Endothelial cell of umbilical vein (primary cell): ENCODE measurements at regions not wholly inside any gene's neighbourhood (a gene's known extent, or its start where the extent isn't known, plus 50 kb on each side); places are given as distances from the start of the nearest gene placed in this dataset.

Source experiments
- BruUV-seq: library from RNA; stranded (reverse); fragments of 400-500 nt; replicated peaks from 2 replicates; lab custom pipeline; 2021; lab: Mats Ljungman, UMichigan
- CTCF ChIA-PET: fragments of 300-600, 350-600 bp; sonication (Branson Sonifier 250); formaldehyde crosslinking; loops from one replicate; lab custom pipeline; 2021; ENCODE audit warnings: antibody characterized with exemption, inconsistent platforms; lab: Charles Lee
- POLR2A ChIA-PET: fragments of 300-600, 350-600 bp; sonication (Branson Sonifier 250); formaldehyde crosslinking; loops from one replicate; lab custom pipeline; 2021; ENCODE audit warnings: antibody characterized with exemption, inconsistent platforms; lab: Charles Lee
- DNase-seq: peaks from one replicate; pipeline ENCODE4 v3.0.0-alpha.2; 2011; ENCODE audit warnings: low read depth, low spot score
- FAIRE-seq: peaks from 2 replicates; lab custom pipeline; 2011; peaks lifted over from hg19 to GRCh38; lab: Jason Lieb, UNC
- H2AFZ ChIP-seq: 2 replicates; pipeline ENCODE4 v1.6.0; 2012; ENCODE audit warnings: low read depth, low read length, control low read depth, inconsistent platforms
- H3K27ac ChIP-seq: 2 replicates; pipeline ENCODE4 v1.5.1; 2011; ENCODE audit warnings: low read depth, mild to moderate bottlenecking, control low read depth, low read length, moderate library complexity; ENCODE audit not compliant: insufficient read depth
- H3K27me3 ChIP-seq, 2 experiments: 2 replicates each; pipeline versions ENCODE4 v1.6.0 to v1.6.1; 2011; ENCODE audit warnings: low read length in 2 of 2, mixed read lengths in 1 of 2; ENCODE audit not compliant: control insufficient read depth in 2 of 2, insufficient read depth in 2 of 2
- H3K36me3 ChIP-seq, 2 experiments: 2 replicates in 1 of 2; 3 replicates in 1 of 2; pipeline ENCODE4 v1.5.1; 2011; ENCODE audit warnings: low read length in 2 of 2, mild to moderate bottlenecking in 1 of 2, moderate library complexity in 1 of 2; ENCODE audit not compliant: control insufficient read depth in 2 of 2, insufficient read depth in 2 of 2; ENCODE audit errors: extremely low read depth in 1 of 2
- H3K4me1 ChIP-seq: 3 replicates; pipeline ENCODE4 v1.5.1; 2011; ENCODE audit warnings: mild to moderate bottlenecking, low read length; ENCODE audit not compliant: control insufficient read depth, insufficient read depth; ENCODE audit errors: extremely low read depth
- H3K4me2 ChIP-seq: 2 replicates; pipeline ENCODE4 v1.6.1; 2011; ENCODE audit warnings: low read length, control low read depth, mixed read lengths; ENCODE audit not compliant: insufficient read depth
- H3K4me3 ChIP-seq, 3 experiments: fragments of 200-600 bp in 1 of 3; sonication (generic), shearing (Covaris generic) in 1 of 3; replicated peaks in 1 of 3; 2 replicates each; pipeline ENCODE4 v1.5.1; 2011 to 2016; ENCODE audit warnings: control low read depth in 3 of 3, low read length in 3 of 3, mild to moderate bottlenecking in 2 of 3, inconsistent platforms in 1 of 3, low read depth in 1 of 3, moderate library complexity in 1 of 3; ENCODE audit not compliant: insufficient read depth in 1 of 3
- H3K79me2 ChIP-seq: 2 replicates; pipeline ENCODE4 v1.6.0; 2012; ENCODE audit warnings: low read length, inconsistent platforms; ENCODE audit not compliant: control insufficient read depth, insufficient read depth
- H3K9ac ChIP-seq: replicated peaks from 2 replicates; pipeline ENCODE3; 2011; ENCODE audit warnings: low read length, control low read depth; ENCODE audit not compliant: insufficient read depth; ENCODE audit errors: extremely low read depth
- H3K9me1 ChIP-seq: replicated peaks from 3 replicates; pipeline ENCODE4 v1.6.0; 2011; ENCODE audit warnings: mild to moderate bottlenecking, low read length; ENCODE audit not compliant: control insufficient read depth, insufficient read depth; ENCODE audit errors: extremely low read depth
- H3K9me3 ChIP-seq: replicated peaks from 2 replicates; pipeline ENCODE4 v1.5.1; 2012; ENCODE audit warnings: low read length, inconsistent platforms; ENCODE audit not compliant: control insufficient read depth, insufficient read depth
- H4K20me1 ChIP-seq: replicated peaks from 2 replicates; pipeline ENCODE3; 2011; ENCODE audit warnings: mild to moderate bottlenecking, low read length; ENCODE audit not compliant: control insufficient read depth, insufficient read depth; ENCODE audit errors: extremely low read depth
- EZH2 ChIP-seq: IDR thresholded peaks from 2 replicates; pipeline ENCODE4 v1.6.1; 2012; ENCODE audit warnings: borderline replicate concordance, low read depth, mild to moderate bottlenecking, moderate library complexity, low read length, inconsistent platforms; ENCODE audit not compliant: severe bottlenecking
- FOS ChIP-seq: IDR thresholded peaks from 2 replicates; pipeline ENCODE4 v1.6.1; 2011; ENCODE audit warnings: mild to moderate bottlenecking, low read length, moderate library complexity, borderline replicate concordance; ENCODE audit not compliant: insufficient read depth
- GATA2 ChIP-seq: IDR thresholded peaks from 2 replicates; pipeline ENCODE4 v1.7.0; 2011; ENCODE audit warnings: low read depth, mild to moderate bottlenecking, moderate library complexity, mixed read lengths, low read length; ENCODE audit not compliant: insufficient read length, insufficient read depth
- JUN ChIP-seq: IDR thresholded peaks from 2 replicates; pipeline ENCODE4 v1.6.1; 2011; ENCODE audit warnings: borderline replicate concordance, low read depth; ENCODE audit not compliant: insufficient read length, insufficient read depth
- MYC ChIP-seq: IDR thresholded peaks from one replicate; pipeline ENCODE4 v1.6.1; 2011; ENCODE audit warnings: mild to moderate bottlenecking, low read depth, low read length
- POLR2A ChIP-seq: IDR thresholded peaks from 2 replicates; pipeline ENCODE4 v1.6.1; 2012; ENCODE audit warnings: low read depth, mild to moderate bottlenecking, control low read depth, low read length
- POLR2AphosphoS5 ChIP-seq: IDR thresholded peaks from 2 replicates; pipeline ENCODE4 v1.6.1; 2012; ENCODE audit warnings: low read depth, mild to moderate bottlenecking, control low read depth, low read length, moderate library complexity; ENCODE audit not compliant: insufficient read depth
- dilution Hi-C: fragments of 300-500 bp; cut with MboI; formaldehyde crosslinking; loops from one replicate; pipeline ENCODE4 v1.15.0; 2019; ENCODE audit warnings: low sequenced_read_pairs; ENCODE audit not compliant: extremely low pct_ligation_motif_present
- intact Hi-C: fragments of 100-400 bp; cut with micrococcal nuclease; formaldehyde crosslinking; loops from one replicate; pipeline ENCODE4 v1.10.0; 2022
- TF ChIP-seq, protein P1 (sequence below): IDR thresholded peaks from 2 replicates; pipeline ENCODE4 v1.6.1; 2011; ENCODE audit not compliant: insufficient read depth, insufficient read length
- TF ChIP-seq, protein P2 (sequence below), 2 donors: IDR thresholded peaks; 1 replicate in 1 of 2; 2 replicates in 1 of 2; pipeline ENCODE4 v1.5.1; 2011; ENCODE audit warnings: low read length in 2 of 2, mild to moderate bottlenecking in 2 of 2, moderate library complexity in 2 of 2, control low read depth in 1 of 2, inconsistent platforms in 1 of 2, low read depth in 1 of 2; ENCODE audit not compliant: insufficient read depth in 1 of 2; ENCODE audit errors: extremely low read depth in 1 of 2

DNA sequence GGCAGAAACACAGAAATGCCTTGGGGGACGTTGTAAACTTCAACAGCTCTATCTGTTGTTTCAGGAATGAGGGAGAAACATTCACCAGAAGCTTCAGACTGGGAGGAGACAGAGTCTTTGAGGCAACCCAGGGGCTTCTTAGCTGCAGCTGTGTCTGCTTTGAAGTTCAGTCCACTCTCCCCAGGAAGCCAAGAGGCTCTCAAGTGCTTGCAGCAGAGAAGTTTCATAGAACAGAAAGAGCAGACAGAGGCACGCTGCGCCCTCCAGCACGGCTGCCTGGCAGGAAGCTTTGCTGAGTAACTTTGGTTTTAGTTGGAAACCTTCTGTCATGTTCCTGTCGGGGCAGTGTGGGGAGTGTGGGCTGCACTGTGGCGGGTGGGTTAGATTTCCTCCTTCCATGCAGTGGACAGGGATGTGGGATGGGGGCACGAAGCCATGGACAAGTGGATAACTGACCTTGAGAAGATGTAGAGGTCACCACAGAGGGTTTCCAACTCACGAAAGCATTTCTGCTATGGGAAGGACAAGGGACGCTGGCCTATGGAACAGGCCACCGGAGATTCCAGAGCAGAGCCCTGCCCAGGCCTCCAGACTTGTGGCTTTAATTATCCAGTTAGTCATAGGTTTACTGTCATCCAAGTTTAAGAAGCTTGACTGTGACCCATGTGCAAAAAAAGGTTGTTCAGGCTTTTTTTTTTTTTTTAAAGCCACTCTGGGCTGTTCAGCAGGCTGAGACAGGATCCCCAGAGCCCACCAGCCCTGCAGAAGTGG is 107.7 kb downstream of the ARF6 start:
- Histone ChIP-seq H3K9ac (peak overlapping the region; percentile 14), H3K27ac (peak overlapping the region; percentile 86), H3K36me3 (no peaks in the 10 kb centered on the region), H3K79me2 (no peaks in the 10 kb centered on the region), H3K4me3 (no peak overlapping the region), H3K4me1 (peaks cover 39% of the 10 kb centered on the region), H3K4me2 (peak overlapping the region; percentile 20), H3K9me3 (no peaks in the 10 kb centered on the region), H3K27me3 (no peaks in the 10 kb centered on the region), H3K9me1 (no peaks in the 10 kb centered on the region), H4K20me1 (no peaks in the 10 kb centered on the region), H2AFZ (peak overlapping the region; percentile 91)
- BruUV-seq = no TSS peak
- TF ChIP-seq, protein P1, sequence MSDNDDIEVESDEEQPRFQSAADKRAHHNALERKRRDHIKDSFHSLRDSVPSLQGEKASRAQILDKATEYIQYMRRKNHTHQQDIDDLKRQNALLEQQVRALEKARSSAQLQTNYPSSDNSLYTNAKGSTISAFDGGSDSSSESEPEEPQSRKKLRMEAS = no peak
- FAIRE-seq = peak; percentile 90
- peak; percentile 67 for DNase-seq
- intact Hi-C loops = loop anchor here (2.0 to 5.0 kb wide), 3 partner anchors 18 to 107 kb away; no protein-coding TSS in a partner anchor
- ChIA-PET POLR2A (interaction anchor here (0.6 to 1.0 kb wide), 3 partner anchors 11 to 132 kb away, joined by 3 to 4 read pairs (median 3); no protein-coding TSS in a partner anchor), CTCF (interaction anchor here (0.8 to 3.3 kb wide), 15 partner anchors 9 to 139 kb away, joined by 3 to 12 read pairs (median 5); no protein-coding TSS in a partner anchor)
- dilution Hi-C loops = no loop called here

DNA sequence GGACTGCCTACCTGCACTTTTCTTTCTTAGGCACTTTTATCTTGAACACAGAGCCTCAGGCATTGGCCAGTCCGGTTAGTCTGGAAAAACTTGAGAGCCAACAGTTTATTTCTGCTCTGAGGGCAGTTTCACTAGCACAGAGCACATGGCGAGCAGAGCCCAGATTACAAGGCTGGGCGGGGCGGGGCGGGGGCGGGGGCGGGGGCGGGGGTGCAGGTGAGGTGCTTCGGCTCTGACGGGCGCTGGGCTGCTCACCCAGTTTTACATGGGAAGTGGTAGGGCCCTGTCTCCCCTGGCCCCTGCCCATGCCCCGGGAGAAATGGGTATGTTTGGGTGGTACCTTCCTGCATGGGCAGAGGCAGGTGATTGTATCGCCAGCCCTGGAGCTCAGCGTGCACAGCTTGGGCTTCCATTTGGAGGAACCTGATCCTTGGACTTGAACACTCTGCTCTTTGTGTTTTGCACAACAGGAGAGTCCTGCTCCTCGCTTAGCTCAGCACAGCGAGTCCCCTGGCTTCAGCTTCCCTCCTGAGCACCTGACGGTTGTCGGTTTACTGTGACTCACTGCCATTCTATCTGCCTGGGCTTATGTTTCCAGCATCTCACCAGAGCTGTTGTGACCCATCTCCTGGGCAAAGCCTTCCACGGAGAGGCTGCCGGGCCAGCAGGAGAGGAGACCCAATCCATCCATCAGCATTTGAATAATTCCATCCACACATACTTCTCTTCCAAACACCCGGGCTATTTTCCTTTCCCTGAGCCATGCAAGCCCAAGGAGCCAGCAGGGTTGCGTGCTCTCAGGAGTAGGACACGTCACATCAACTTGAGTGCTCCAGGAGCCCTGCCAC is 108.5 kb downstream of the ARF6 start:
- TF ChIP-seq FOS (no peak), GATA2 (no peak), MYC (no peak), POLR2A (no peak), POLR2AphosphoS5 (no peak), EZH2 (no peak), JUN (no peak)
- TF ChIP-seq, protein P1 = no peak
- TF ChIP-seq, protein P2, sequence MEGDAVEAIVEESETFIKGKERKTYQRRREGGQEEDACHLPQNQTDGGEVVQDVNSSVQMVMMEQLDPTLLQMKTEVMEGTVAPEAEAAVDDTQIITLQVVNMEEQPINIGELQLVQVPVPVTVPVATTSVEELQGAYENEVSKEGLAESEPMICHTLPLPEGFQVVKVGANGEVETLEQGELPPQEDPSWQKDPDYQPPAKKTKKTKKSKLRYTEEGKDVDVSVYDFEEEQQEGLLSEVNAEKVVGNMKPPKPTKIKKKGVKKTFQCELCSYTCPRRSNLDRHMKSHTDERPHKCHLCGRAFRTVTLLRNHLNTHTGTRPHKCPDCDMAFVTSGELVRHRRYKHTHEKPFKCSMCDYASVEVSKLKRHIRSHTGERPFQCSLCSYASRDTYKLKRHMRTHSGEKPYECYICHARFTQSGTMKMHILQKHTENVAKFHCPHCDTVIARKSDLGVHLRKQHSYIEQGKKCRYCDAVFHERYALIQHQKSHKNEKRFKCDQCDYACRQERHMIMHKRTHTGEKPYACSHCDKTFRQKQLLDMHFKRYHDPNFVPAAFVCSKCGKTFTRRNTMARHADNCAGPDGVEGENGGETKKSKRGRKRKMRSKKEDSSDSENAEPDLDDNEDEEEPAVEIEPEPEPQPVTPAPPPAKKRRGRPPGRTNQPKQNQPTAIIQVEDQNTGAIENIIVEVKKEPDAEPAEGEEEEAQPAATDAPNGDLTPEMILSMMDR (IDR thresholded peaks at IDR 0.05; ENCODE audit: extremely low read depth in 1 of 2, insufficient read depth in 1 of 2, low read depth in 1 of 2, low read length in 2 of 2) = no peak
- Histone ChIP-seq H3K9ac (no peak overlapping the region), H3K9me1 (no peaks in the 10 kb centered on the region), H3K4me3 (no peak overlapping the region), H3K27ac (peak overlapping the region; percentile 86), H3K9me3 (no peaks in the 10 kb centered on the region), H3K79me2 (no peaks in the 10 kb centered on the region), H4K20me1 (no peaks in the 10 kb centered on the region), H3K27me3 (no peaks in the 10 kb centered on the region), H3K36me3 (no peaks in the 10 kb centered on the region), H3K4me2 (peak overlapping the region; percentile 20), H3K4me1 (peaks cover 39% of the 10 kb centered on the region), H2AFZ (peak overlapping the region; percentile 91)
- FAIRE-seq (no peak), DNase-seq (no peak)
- dilution Hi-C loops (no loop called here), intact Hi-C loops (loop anchor here (2.0 to 5.0 kb wide), 3 partner anchors 19 to 106 kb away; no protein-coding TSS in a partner anchor)
- BruUV-seq = no TSS peak
- ChIA-PET POLR2A (interaction anchor here (0.6 to 1.0 kb wide), 3 partner anchors 12 to 133 kb away, joined by 3 to 4 read pairs (median 3); no protein-coding TSS in a partner anchor), CTCF (interaction anchor here (0.8 to 3.3 kb wide), 12 partner anchors 9 to 140 kb away, joined by 3 to 12 read pairs (median 4); no protein-coding TSS in a partner anchor)
